Natural killer cell (primary cell): ENCODE measurements at regions not wholly inside any gene's neighbourhood (a gene's known extent, or its start where the extent isn't known, plus 50 kb on each side); places are given as distances from the start of the nearest gene placed in this dataset.

ENCODE experiments used
- ATAC-seq, 3 donors: fragments of 150-1000 bp in 2 of 3; fragments of 200-7000 bp in 1 of 3; cut with Tn5 transposase; 1 replicate in 1 of 3; 2 replicates in 2 of 3; pipeline ENCODE4 v1.10.0; 2021; ENCODE audit warnings: mild to moderate bottlenecking in 2 of 3, moderate library complexity in 2 of 3
- DNase-seq, 2 donors: peaks; one replicate each; pipeline versions ENCODE4 v3.0.0 to v3.0.0-alpha.2; 2013 to 2021; ENCODE audit warnings: mixed read lengths in 1 of 2
- H3K27ac ChIP-seq: one replicate; pipeline ENCODE4 v1.5.1; 2013; ENCODE audit warnings: mild to moderate bottlenecking, low read length
- H3K27me3 ChIP-seq: one replicate; pipeline ENCODE4 v1.6.1; 2013; ENCODE audit warnings: low read length; ENCODE audit not compliant: control insufficient read depth, insufficient read depth
- H3K36me3 ChIP-seq: one replicate; pipeline ENCODE4 v1.6.1; 2013; ENCODE audit warnings: low read length; ENCODE audit not compliant: control insufficient read depth, insufficient read depth
- H3K4me1 ChIP-seq: one replicate; pipeline ENCODE4 v1.6.1; 2013; ENCODE audit warnings: low read length; ENCODE audit not compliant: control insufficient read depth, insufficient read depth
- H3K4me3 ChIP-seq: one replicate; pipeline ENCODE4 v1.5.1; 2013; ENCODE audit warnings: low read length
- H3K9me3 ChIP-seq: one replicate; pipeline ENCODE4 v1.6.1; 2013; ENCODE audit warnings: low read length; ENCODE audit not compliant: control insufficient read depth, insufficient read depth
- H3K27ac Mint-ChIP-seq, 2 donors: one replicate each; pipeline ENCODE4 v1.8.0; 2022; ENCODE audit warnings: mild to moderate bottlenecking in 2 of 2, mixed read lengths in 2 of 2, moderate library complexity in 1 of 2
- H3K27me3 Mint-ChIP-seq, 2 donors: one replicate each; pipeline ENCODE4 v1.8.0; 2022; ENCODE audit warnings: low read depth in 2 of 2, mixed read lengths in 2 of 2
- H3K36me3 Mint-ChIP-seq: one replicate; pipeline ENCODE4 v1.8.0; 2022; ENCODE audit warnings: mixed read lengths
- H3K4me1 Mint-ChIP-seq, 2 donors: one replicate each; pipeline ENCODE4 v1.8.0; 2022; ENCODE audit warnings: mixed read lengths in 2 of 2
- H3K4me3 Mint-ChIP-seq: one replicate; pipeline ENCODE4 v1.8.0; 2022; ENCODE audit warnings: mild to moderate bottlenecking, moderate library complexity, mixed read lengths
- H3K9me3 Mint-ChIP-seq, 2 donors: one replicate each; pipeline ENCODE4 v1.8.0; 2022; ENCODE audit warnings: mixed read lengths in 2 of 2
- CTCF ChIP-seq: fragments of 200-600 bp; IDR thresholded peaks from one replicate; pipeline ENCODE4 v1.8.0; 2022; ENCODE audit warnings: antibody characterized with exemption
- WGBS: methylation state at CpG from one replicate; pipeline ENCODE4 v1.1.7; 2013; ENCODE audit warnings: missing lambda C conversion rate; ENCODE audit not compliant: insufficient coverage; 5-methylcytosine and 5-hydroxymethylcytosine counted together
- intact Hi-C: fragments of 100-400 bp; cut with micrococcal nuclease; formaldehyde crosslinking; loops from one replicate; pipeline ENCODE4 v1.14.2; 2022

DNA sequence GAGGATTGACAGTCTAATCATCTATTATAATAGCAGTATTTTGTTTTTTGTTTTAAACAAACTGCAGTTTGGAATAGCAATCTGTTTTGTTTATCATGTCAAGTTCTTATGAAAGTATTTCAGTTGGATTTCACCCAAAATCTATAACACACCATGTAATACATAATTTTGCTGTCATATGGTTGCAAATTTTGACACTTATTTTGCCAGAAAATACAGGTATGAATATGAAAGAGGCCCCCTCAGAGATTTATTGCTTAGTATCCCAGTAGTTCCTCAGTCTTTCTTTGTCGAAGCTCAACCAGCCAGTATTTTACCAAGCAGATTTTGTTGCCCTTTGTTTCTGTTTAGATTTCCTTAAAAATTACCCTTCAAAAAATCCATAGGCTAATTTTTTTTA, 317.5 kb upstream of the CXADR start:
- Histone ChIP-seq H3K4me3 (no peak overlapping the region), H3K27ac (no peak overlapping the region), H3K36me3 (no peaks in the 10 kb centered on the region), H3K4me1 (no peaks in the 10 kb centered on the region), H3K27me3 (no peaks in the 10 kb centered on the region), H3K9me3 (peaks cover 23% of the 10 kb centered on the region)
- ATAC-seq (no peak), DNase-seq (no peak)
- TF ChIP-seq CTCF, result no peak
- Mint-ChIP-seq H3K4me3 (no peak overlapping the region), H3K4me1 (no peaks in the 10 kb centered on the region), H3K9me3 (peaks cover 16 to 34% of the 10 kb centered on the region in 2 donors), H3K27me3 (no peaks in the 10 kb centered on the region), H3K27ac (no peak overlapping the region), H3K36me3 (no peaks in the 10 kb centered on the region)
- 92% methylated on average over 1 of the region's 1 CpG for WGBS
- intact Hi-C loops, result no loop called here

DNA sequence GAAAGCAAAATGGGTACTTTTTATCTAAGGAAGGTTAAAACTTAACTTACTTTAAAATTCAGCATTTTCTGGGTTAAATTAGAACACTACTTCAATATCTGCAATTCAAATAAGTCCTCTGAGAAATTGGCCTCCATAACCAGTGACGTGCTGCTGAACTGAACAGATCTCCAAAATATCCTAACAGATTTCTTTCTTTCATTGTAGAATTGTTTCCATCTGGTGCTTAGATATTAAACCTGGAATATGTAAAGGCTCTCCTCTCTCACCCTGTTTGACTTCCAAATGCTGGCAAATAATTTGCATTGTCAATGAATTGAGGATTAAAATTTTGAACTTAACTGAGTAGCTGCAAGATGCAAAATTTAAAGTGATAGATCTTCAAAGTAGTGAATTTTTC, 316.9 kb upstream of the CXADR start:
- H3K4me3 Mint-ChIP-seq, result no peak overlapping the region
- no peak for ATAC-seq
- no peaks in the 10 kb centered on the region for H3K27me3 Mint-ChIP-seq
- DNase-seq, result no peak
- H3K27me3 ChIP-seq, result no peaks in the 10 kb centered on the region
- no peak overlapping the region for H3K27ac Mint-ChIP-seq
- no peaks in the 10 kb centered on the region for H3K4me1 ChIP-seq
- TF ChIP-seq CTCF, result no peak
- intact Hi-C loops, result no loop called here
- H3K36me3 Mint-ChIP-seq, result peaks cover under 1% of the 10 kb centered on the region
- no peak overlapping the region for H3K27ac ChIP-seq
- H3K9me3 Mint-ChIP-seq, result peaks cover 18 to 36% of the 10 kb centered on the region in 2 donors
- H3K9me3 ChIP-seq, result peaks cover 21% of the 10 kb centered on the region
- no peaks in the 10 kb centered on the region for H3K4me1 Mint-ChIP-seq
- 80% methylated on average over 1 of the region's 1 CpG for WGBS
- no peaks in the 10 kb centered on the region for H3K36me3 ChIP-seq
- H3K4me3 ChIP-seq, result no peak overlapping the region

DNA sequence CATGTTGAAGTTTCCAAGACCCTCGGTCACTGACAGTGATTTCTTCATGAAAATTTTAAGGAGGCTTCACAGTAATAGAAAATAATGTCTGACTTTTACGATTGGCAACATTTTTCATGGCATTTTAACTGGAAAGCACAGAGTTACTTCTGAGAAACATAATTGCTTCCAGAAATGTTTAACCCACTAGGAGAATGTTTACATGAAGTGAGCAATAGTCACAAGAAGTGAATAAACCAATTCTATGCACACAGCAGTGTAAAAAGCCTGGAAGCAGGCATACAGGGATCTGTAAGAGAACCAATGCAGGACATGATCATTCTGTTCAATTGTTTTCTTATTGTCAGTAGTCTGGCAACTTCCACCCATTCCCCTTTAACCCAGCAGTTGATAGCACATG, 316.2 kb upstream of the CXADR start:
- no peak for ATAC-seq
- no peak overlapping the region for H3K4me3 Mint-ChIP-seq
- 66% methylated on average over 2 of the region's 2 CpGs for WGBS
- no peak for DNase-seq
- H3K27ac Mint-ChIP-seq, result no peak overlapping the region
- no peaks in the 10 kb centered on the region for H3K36me3 ChIP-seq
- peaks cover 15% of the 10 kb centered on the region for H3K9me3 ChIP-seq
- H3K4me1 Mint-ChIP-seq, result no peaks in the 10 kb centered on the region
- intact Hi-C loops, result no loop called here
- no peaks in the 10 kb centered on the region for H3K27me3 ChIP-seq
- no peaks in the 10 kb centered on the region for H3K4me1 ChIP-seq
- no peak for TF ChIP-seq CTCF
- peaks cover 19 to 35% of the 10 kb centered on the region in 2 donors for H3K9me3 Mint-ChIP-seq
- H3K4me3 ChIP-seq, result no peak overlapping the region
- no peaks in the 10 kb centered on the region for H3K27me3 Mint-ChIP-seq
- peaks cover 7% of the 10 kb centered on the region for H3K36me3 Mint-ChIP-seq
- no peak overlapping the region for H3K27ac ChIP-seq

- DNase-seq (no peak), ATAC-seq (no peak)
- H3K27ac Mint-ChIP-seq, result no peak overlapping the region
- no peaks in the 10 kb centered on the region for H3K27me3 Mint-ChIP-seq
- no peak overlapping the region for H3K4me3 Mint-ChIP-seq
- H3K36me3 Mint-ChIP-seq, result peaks cover 7% of the 10 kb centered on the region
- Histone ChIP-seq H3K4me1 (no peaks in the 10 kb centered on the region), H3K36me3 (no peaks in the 10 kb centered on the region), H3K27ac (no peak overlapping the region), H3K4me3 (no peak overlapping the region), H3K9me3 (peaks cover 3% of the 10 kb centered on the region), H3K27me3 (no peaks in the 10 kb centered on the region)
- TF ChIP-seq CTCF, result no peak
- no peaks in the 10 kb centered on the region for H3K4me1 Mint-ChIP-seq
- 33% methylated on average over 1 of the region's 1 CpG for WGBS
- intact Hi-C loops, result no loop called here
- H3K9me3 Mint-ChIP-seq, result peaks cover 16 to 35% of the 10 kb centered on the region in 2 donors
These were observed 314.8 kb upstream of the CXADR start for GRCh38 chr21:17197996-17198395.
